Large intestine (tissue), 3 donors: ENCODE measurements at regions not wholly inside any gene's neighbourhood (a gene's known extent, or its start where the extent isn't known, plus 50 kb on each side); places are given as distances from the start of the nearest gene placed in this dataset.

ENCODE experiments used
- DNase-seq, 2 donors: peaks; one replicate each; pipeline versions ENCODE4 v3.0.0 to v3.0.0-alpha.2; 2013
- H3K27ac ChIP-seq: one replicate; pipeline ENCODE4 v1.5.1; 2013; ENCODE audit warnings: low read length
- H3K27me3 ChIP-seq: 2 replicates; pipeline ENCODE4 v1.6.1; 2013; ENCODE audit warnings: low read length; ENCODE audit not compliant: control insufficient read depth, insufficient read depth
- H3K36me3 ChIP-seq: 2 replicates; pipeline ENCODE4 v1.6.1; 2013; ENCODE audit warnings: low read length; ENCODE audit not compliant: control insufficient read depth, insufficient read depth
- H3K4me1 ChIP-seq: one replicate; pipeline ENCODE4 v1.6.1; 2013; ENCODE audit warnings: low read length; ENCODE audit not compliant: control insufficient read depth, insufficient read depth
- H3K4me3 ChIP-seq: one replicate; pipeline ENCODE4 v1.5.1; 2013; ENCODE audit warnings: low read length
- H3K9me3 ChIP-seq: one replicate; pipeline ENCODE4 v1.6.1; 2013; ENCODE audit warnings: mild to moderate bottlenecking, low read depth, low read length, moderate library complexity; ENCODE audit not compliant: control insufficient read depth
- WGBS: methylation state at CpG from one replicate; pipeline ENCODE4 v1.1.5; 2013; ENCODE audit warnings: low lambda C conversion rate; ENCODE audit not compliant: insufficient coverage; 5-methylcytosine and 5-hydroxymethylcytosine counted together

GRCh38 chr2:220219371-220219770, 591.9 kb downstream of the SLC4A3 start:
- no peaks in the 10 kb centered on the region for H3K27me3 ChIP-seq
- H3K4me1 ChIP-seq, result no peaks in the 10 kb centered on the region
- H3K36me3 ChIP-seq, result no peaks in the 10 kb centered on the region
- H3K9me3 ChIP-seq, result no peaks in the 10 kb centered on the region
- no peak overlapping the region for H3K27ac ChIP-seq
- H3K4me3 ChIP-seq, result no peak overlapping the region
- no peak for DNase-seq

- H3K4me3 ChIP-seq, result no peak overlapping the region
- H3K36me3 ChIP-seq, result no peaks in the 10 kb centered on the region
- H3K27me3 ChIP-seq, result no peaks in the 10 kb centered on the region
- H3K4me1 ChIP-seq, result no peaks in the 10 kb centered on the region
- no peak for DNase-seq
- WGBS, result no CpG with 5 or more reads among the region's 2 CpGs
- no peaks in the 10 kb centered on the region for H3K9me3 ChIP-seq
- H3K27ac ChIP-seq, result no peak overlapping the region
Measured at GRCh38 chr2:220220009-220220408, 592.6 kb downstream of the SLC4A3 start.

GRCh38 chr2:220221992-220222391, 594.6 kb downstream of the SLC4A3 start:
- Histone ChIP-seq H3K27me3 (no peaks in the 10 kb centered on the region), H3K27ac (no peak overlapping the region), H3K36me3 (no peaks in the 10 kb centered on the region), H3K9me3 (no peaks in the 10 kb centered on the region), H3K4me1 (no peaks in the 10 kb centered on the region), H3K4me3 (no peak overlapping the region)
- no peak for DNase-seq
- WGBS, result 86% methylated on average over 3 of the region's 5 CpGs

- no peak overlapping the region for H3K27ac ChIP-seq
- DNase-seq, result no peak
- H3K4me1 ChIP-seq, result no peaks in the 10 kb centered on the region
- H3K9me3 ChIP-seq, result no peaks in the 10 kb centered on the region
- H3K27me3 ChIP-seq, result no peaks in the 10 kb centered on the region
- no peak overlapping the region for H3K4me3 ChIP-seq
- H3K36me3 ChIP-seq, result no peaks in the 10 kb centered on the region
- no CpG with 5 or more reads among the region's 4 CpGs for WGBS
Measured at GRCh38 chr2:220224691-220225543, 597.5 kb downstream of the SLC4A3 start.

GRCh38 chr2:220226076-220226475, 598.6 kb downstream of the SLC4A3 start:
- Histone ChIP-seq H3K4me1 (no peaks in the 10 kb centered on the region), H3K27me3 (no peaks in the 10 kb centered on the region), H3K27ac (no peak overlapping the region), H3K4me3 (no peak overlapping the region), H3K9me3 (no peaks in the 10 kb centered on the region), H3K36me3 (no peaks in the 10 kb centered on the region)
- WGBS, result no CpG with 5 or more reads among the region's 2 CpGs
- no peak for DNase-seq

GRCh38 chr2:220226546-220226945, 599.1 kb downstream of the SLC4A3 start:
- no peak overlapping the region for H3K4me3 ChIP-seq
- H3K9me3 ChIP-seq, result no peaks in the 10 kb centered on the region

GRCh38 chr2:220227266-220227920, 600.0 kb downstream of the SLC4A3 start:
- Histone ChIP-seq H3K9me3 (no peaks in the 10 kb centered on the region), H3K27ac (no peak overlapping the region), H3K4me1 (no peaks in the 10 kb centered on the region), H3K27me3 (no peaks in the 10 kb centered on the region), H3K4me3 (no peak overlapping the region), H3K36me3 (no peaks in the 10 kb centered on the region)
- DNase-seq, result no peak
- WGBS, result 90% methylated on average over 3 of the region's 4 CpGs

More at GRCh38 chr2:220226546-220226945, 599.1 kb downstream of the SLC4A3 start:
- WGBS, result no CpG with 5 or more reads among the region's 1 CpG
- no peak for DNase-seq
- Histone ChIP-seq H3K27ac (no peak overlapping the region), H3K4me1 (no peaks in the 10 kb centered on the region), H3K27me3 (no peaks in the 10 kb centered on the region), H3K36me3 (no peaks in the 10 kb centered on the region)

- H3K36me3 ChIP-seq, result no peaks in the 10 kb centered on the region
- H3K27me3 ChIP-seq, result no peaks in the 10 kb centered on the region
- H3K4me3 ChIP-seq, result no peak overlapping the region
- no peak overlapping the region for H3K27ac ChIP-seq
- no peaks in the 10 kb centered on the region for H3K9me3 ChIP-seq
- WGBS, result no CpG with 5 or more reads among the region's 8 CpGs
- DNase-seq, result no peak
- H3K4me1 ChIP-seq, result no peaks in the 10 kb centered on the region
Measured at GRCh38 chr2:220228310-220229006, 601.0 kb downstream of the SLC4A3 start.

GRCh38 chr2:220240641-220241040, 613.2 kb downstream of the SLC4A3 start:
- no peak overlapping the region for H3K27ac ChIP-seq
- DNase-seq, result no peak
- no CpG with 5 or more reads among the region's 1 CpG for WGBS
- no peak overlapping the region for H3K4me3 ChIP-seq
- no peaks in the 10 kb centered on the region for H3K27me3 ChIP-seq
- H3K4me1 ChIP-seq, result no peaks in the 10 kb centered on the region
- H3K9me3 ChIP-seq, result no peaks in the 10 kb centered on the region
- H3K36me3 ChIP-seq, result no peaks in the 10 kb centered on the region

- no peaks in the 10 kb centered on the region for H3K36me3 ChIP-seq
- H3K4me3 ChIP-seq, result no peak overlapping the region
- H3K4me1 ChIP-seq, result no peaks in the 10 kb centered on the region
- no peak for DNase-seq
- WGBS, result 100% methylated on average over 1 of the region's 2 CpGs
- no peak overlapping the region for H3K27ac ChIP-seq
- H3K27me3 ChIP-seq, result no peaks in the 10 kb centered on the region
- H3K9me3 ChIP-seq, result no peaks in the 10 kb centered on the region
Measured at GRCh38 chr2:220241423-220241822, 614.0 kb downstream of the SLC4A3 start.
